ENCODE measurements at regions not wholly inside any gene's neighbourhood (a gene's known extent, or its start where the extent isn't known, plus 50 kb on each side); places are given as distances from the start of the nearest gene placed in this dataset.

DNA sequence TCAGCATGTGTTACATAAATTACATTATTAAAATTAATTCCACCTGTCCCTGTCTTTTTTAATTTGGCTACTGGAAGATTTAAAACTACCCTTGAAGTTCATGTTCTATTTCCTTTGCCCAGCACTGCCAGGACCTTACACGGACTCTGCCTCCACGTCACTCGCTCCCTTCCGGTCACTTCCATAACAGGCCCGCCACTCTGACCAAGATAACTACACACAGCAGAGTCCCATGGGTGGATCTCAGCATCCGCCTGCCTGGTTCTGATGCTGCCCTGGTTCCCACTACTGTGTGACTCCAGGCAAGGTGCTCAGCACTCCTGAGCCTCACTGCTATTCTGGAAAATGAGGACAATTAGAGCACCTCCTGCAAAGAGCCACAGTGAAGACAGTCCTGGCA lies 153.3 kb upstream of the ERG start:
- POLR2A ChIA-PET: no interaction called here

DNA sequence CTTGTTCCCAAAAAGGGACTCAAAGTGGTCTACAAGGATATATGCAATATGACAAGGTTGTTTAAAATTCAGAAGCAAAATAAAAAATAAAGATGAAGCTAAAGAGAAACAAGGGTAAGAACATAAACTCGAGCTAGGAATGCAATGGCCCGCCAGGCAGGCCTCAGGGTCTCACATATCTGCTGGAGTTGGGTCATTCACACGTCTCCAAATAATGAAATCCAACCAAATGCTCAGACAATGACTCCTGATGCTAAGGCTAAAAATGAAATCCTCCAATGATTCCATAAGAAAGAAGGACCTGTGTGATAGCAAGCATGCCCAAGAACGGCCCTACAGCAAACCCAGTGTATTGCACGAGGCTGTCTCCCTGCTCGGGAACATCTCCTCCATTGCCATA lies 153.3 kb upstream of the ETS2 start:
- no peak for DNase-seq (ENCODE audit: low read depth)
- CTCF ChIA-PET: no interaction called here
- peaks cover 34% of the 10 kb centered on the region for H3K27me3 ChIP-seq (ENCODE audit: control insufficient read depth, insufficient read depth, low read length)
- no peak overlapping the region for H3K4me3 ChIP-seq (ENCODE audit: low read depth, low read length)
- TF ChIP-seq, protein P1, sequence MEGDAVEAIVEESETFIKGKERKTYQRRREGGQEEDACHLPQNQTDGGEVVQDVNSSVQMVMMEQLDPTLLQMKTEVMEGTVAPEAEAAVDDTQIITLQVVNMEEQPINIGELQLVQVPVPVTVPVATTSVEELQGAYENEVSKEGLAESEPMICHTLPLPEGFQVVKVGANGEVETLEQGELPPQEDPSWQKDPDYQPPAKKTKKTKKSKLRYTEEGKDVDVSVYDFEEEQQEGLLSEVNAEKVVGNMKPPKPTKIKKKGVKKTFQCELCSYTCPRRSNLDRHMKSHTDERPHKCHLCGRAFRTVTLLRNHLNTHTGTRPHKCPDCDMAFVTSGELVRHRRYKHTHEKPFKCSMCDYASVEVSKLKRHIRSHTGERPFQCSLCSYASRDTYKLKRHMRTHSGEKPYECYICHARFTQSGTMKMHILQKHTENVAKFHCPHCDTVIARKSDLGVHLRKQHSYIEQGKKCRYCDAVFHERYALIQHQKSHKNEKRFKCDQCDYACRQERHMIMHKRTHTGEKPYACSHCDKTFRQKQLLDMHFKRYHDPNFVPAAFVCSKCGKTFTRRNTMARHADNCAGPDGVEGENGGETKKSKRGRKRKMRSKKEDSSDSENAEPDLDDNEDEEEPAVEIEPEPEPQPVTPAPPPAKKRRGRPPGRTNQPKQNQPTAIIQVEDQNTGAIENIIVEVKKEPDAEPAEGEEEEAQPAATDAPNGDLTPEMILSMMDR (IDR thresholded peaks at IDR 0.05; ENCODE audit: insufficient read depth, low read depth, low read length): no peak
- POLR2A ChIA-PET: no interaction called here
- no peaks in the 10 kb centered on the region for H3K36me3 ChIP-seq (ENCODE audit: control insufficient read depth, insufficient read depth, low read length)

More for the DNA sequence above, 153.3 kb upstream of the ERG start:
- H3K36me3 ChIP-seq (ENCODE audit: control insufficient read depth, insufficient read depth, low read length): no peaks in the 10 kb centered on the region
- DNase-seq (ENCODE audit: low read depth): no peak
- H3K27me3 ChIP-seq (ENCODE audit: control insufficient read depth, insufficient read depth, low read length): peaks cover 39% of the 10 kb centered on the region
- TF ChIP-seq, protein P1 (IDR thresholded peaks at IDR 0.05; ENCODE audit: insufficient read depth, low read depth, low read length): no peak
- no peak overlapping the region for H3K4me3 ChIP-seq (ENCODE audit: low read depth, low read length)
- CTCF ChIA-PET: no interaction called here

DNA sequence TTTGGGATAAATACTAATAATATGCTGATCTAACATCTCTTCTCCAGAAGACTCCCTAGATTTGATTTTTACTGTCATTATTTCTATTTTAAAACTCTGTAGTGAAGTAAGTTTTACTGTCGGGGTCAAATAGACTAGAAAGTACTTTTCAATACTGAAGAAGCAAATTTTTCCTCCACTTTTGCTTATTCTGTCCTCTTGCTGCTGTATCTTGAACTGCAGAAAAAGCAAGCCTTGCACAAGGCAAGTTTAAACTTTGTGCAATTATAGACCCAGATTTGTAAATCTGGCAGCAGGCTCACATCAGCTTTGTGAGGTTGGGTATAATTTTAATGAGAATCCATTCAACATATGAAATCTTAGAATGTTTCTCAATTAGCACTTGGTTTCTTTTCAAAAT lies 151.1 kb upstream of the ETS2 start:
- POLR2A ChIA-PET: no interaction called here
- peaks cover 33% of the 10 kb centered on the region for H3K27me3 ChIP-seq (ENCODE audit: control insufficient read depth, insufficient read depth, low read length)

DNA sequence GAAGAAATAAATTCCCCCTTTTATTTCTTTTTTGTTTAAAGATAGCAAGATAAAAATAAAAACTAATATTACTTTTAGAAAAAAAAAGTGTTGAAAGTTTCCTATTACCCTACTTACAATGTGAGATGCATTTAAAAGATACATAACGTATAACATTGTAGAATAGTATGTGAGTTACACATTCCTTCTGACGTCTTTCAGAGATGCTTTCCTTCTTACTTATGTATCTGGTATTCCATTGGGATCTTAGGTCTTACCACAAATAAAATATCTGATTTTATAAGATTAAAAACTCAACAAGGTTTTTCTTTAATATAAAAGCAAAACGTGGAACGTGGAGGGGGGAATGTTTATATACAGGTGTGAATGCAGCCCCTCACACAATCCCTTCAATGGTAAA lies 147.2 kb upstream of the ETS2 start:
- Histone ChIP-seq H3K27me3 (ENCODE audit: control insufficient read depth, insufficient read depth, low read length) (peaks cover 51% of the 10 kb centered on the region), H3K36me3 (ENCODE audit: control insufficient read depth, insufficient read depth, low read length) (no peaks in the 10 kb centered on the region), H3K4me3 (ENCODE audit: low read depth, low read length) (no peak overlapping the region)
- DNase-seq (ENCODE audit: low read depth): no peak
- ChIA-PET POLR2A (interaction anchor here (0.7 kb wide), 1 partner anchor 779 kb away, joined by 3 read pairs; no protein-coding TSS in a partner anchor), CTCF (interaction anchor here (0.9 to 1.0 kb wide), 2 partner anchors 11 to 12 kb away, joined by 3 to 6 read pairs; no protein-coding TSS in a partner anchor)
- TF ChIP-seq, protein P1 (IDR thresholded peaks at IDR 0.05; ENCODE audit: insufficient read depth, low read depth, low read length): no peak

More for the DNA sequence above, 151.1 kb upstream of the ETS2 start:
- Histone ChIP-seq H3K36me3 (ENCODE audit: control insufficient read depth, insufficient read depth, low read length) (no peaks in the 10 kb centered on the region), H3K4me3 (ENCODE audit: low read depth, low read length) (no peak overlapping the region)
- no peak for DNase-seq (ENCODE audit: low read depth)
- TF ChIP-seq, protein P1 (IDR thresholded peaks at IDR 0.05; ENCODE audit: insufficient read depth, low read depth, low read length): no peak
- CTCF ChIA-PET: interaction anchor here (1.9 kb wide), 1 partner anchor 14 kb away, joined by 9 read pairs; no protein-coding TSS in a partner anchor

DNA sequence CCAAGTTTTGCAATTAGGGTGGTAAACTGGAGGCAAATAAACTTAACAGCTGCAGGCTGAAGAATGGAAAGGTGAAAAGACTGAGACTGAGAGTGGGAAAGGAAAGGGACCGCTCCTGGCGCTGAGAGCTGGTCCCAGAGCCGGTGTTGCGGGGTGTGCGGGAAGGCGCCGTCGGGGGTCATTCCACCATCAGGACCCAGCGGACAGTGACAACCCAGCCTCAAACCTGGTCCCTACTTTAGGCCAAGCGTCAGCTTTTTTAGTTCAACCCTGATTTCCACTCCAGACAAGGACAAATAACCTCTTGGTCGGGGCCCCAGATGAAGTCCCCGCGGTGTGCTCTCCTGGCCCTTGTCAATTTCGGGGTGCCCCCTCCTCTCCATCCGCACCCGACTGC lies 145.8 kb upstream of the ETS2 start:
- no peaks in the 10 kb centered on the region for H3K36me3 ChIP-seq (ENCODE audit: control insufficient read depth, insufficient read depth, low read length)
- no peak overlapping the region for H3K4me3 ChIP-seq (ENCODE audit: low read depth, low read length)
- TF ChIP-seq, protein P1 (IDR thresholded peaks at IDR 0.05; ENCODE audit: insufficient read depth, low read depth, low read length): no peak
- DNase-seq (ENCODE audit: low read depth): no peak
- ChIA-PET CTCF (no interaction called here), POLR2A (no interaction called here)
- H3K27me3 ChIP-seq (ENCODE audit: control insufficient read depth, insufficient read depth, low read length): peaks cover 60% of the 10 kb centered on the region

Measured in BJ (cell line).